GM23248 (cell line): ENCODE measurements at regions not wholly inside any gene's neighbourhood (a gene's known extent, or its start where the extent isn't known, plus 50 kb on each side); places are given as distances from the start of the nearest gene placed in this dataset.

Source experiments
- DNase-seq: peaks from one replicate; pipeline ENCODE4 v3.0.0-alpha.2; 2015
- H2AFZ ChIP-seq: fragments of 200-600 bp; sonication (generic); 2 replicates; pipeline ENCODE4 v1.6.1; 2016; ENCODE audit warnings: antibody characterized with exemption
- H3F3A ChIP-seq: fragments of 200-600 bp; sonication (generic); 2 replicates; pipeline ENCODE4 v1.6.1; 2016; ENCODE audit warnings: mild to moderate bottlenecking, antibody characterized with exemption, mixed run types; ENCODE audit not compliant: insufficient read depth
- H3K27ac ChIP-seq: fragments of 200-600 bp; sonication (generic); 2 replicates; pipeline ENCODE4 v1.5.1; 2016; ENCODE audit warnings: mild to moderate bottlenecking
- H3K27me3 ChIP-seq: fragments of 200-600 bp; sonication (generic); replicated peaks from 2 replicates; pipeline ENCODE4 v1.6.1; 2016; ENCODE audit warnings: mild to moderate bottlenecking; ENCODE audit not compliant: insufficient read depth
- H3K36me3 ChIP-seq: fragments of 200-600 bp; sonication (generic); 2 replicates; pipeline ENCODE4 v1.6.1; 2016; ENCODE audit warnings: low read depth, mild to moderate bottlenecking
- H3K4me1 ChIP-seq: fragments of 200-600 bp; sonication (generic); 2 replicates; pipeline ENCODE4 v1.6.1; 2016; ENCODE audit warnings: mild to moderate bottlenecking; ENCODE audit not compliant: insufficient read depth
- H3K4me2 ChIP-seq: fragments of 200-600 bp; sonication (generic); one replicate; pipeline ENCODE4 v1.6.1; 2016; ENCODE audit warnings: mild to moderate bottlenecking; ENCODE audit not compliant: unreplicated experiment
- H3K4me3 ChIP-seq: fragments of 200-600 bp; sonication (generic); 2 replicates; pipeline ENCODE4 v1.5.1; 2016; ENCODE audit warnings: mild to moderate bottlenecking
- H3K79me2 ChIP-seq: fragments of 200-600 bp; sonication (generic); 2 replicates; pipeline ENCODE4 v1.6.1; 2016; ENCODE audit warnings: mild to moderate bottlenecking; ENCODE audit not compliant: insufficient read depth
- H3K9ac ChIP-seq: fragments of 200-600 bp; sonication (generic); 2 replicates; pipeline ENCODE4 v1.6.1; 2016; ENCODE audit warnings: mild to moderate bottlenecking
- H3K9me2 ChIP-seq: fragments of 200-600 bp; sonication (generic); 2 replicates; pipeline ENCODE4 v1.6.1; 2016; ENCODE audit warnings: mixed run types, mild to moderate bottlenecking, moderate library complexity; ENCODE audit not compliant: insufficient read depth
- H3K9me3 ChIP-seq: fragments of 200-600 bp; sonication (generic); one replicate; pipeline ENCODE4 v1.6.1; 2017; ENCODE audit warnings: low read depth
- H4K20me1 ChIP-seq: fragments of 200-600 bp; sonication (generic); 2 replicates; pipeline ENCODE4 v1.6.0; 2016; ENCODE audit not compliant: insufficient read depth
- EZH2 ChIP-seq: fragments of 200-600 bp; sonication (generic); IDR thresholded peaks from 2 replicates; pipeline ENCODE4 v1.6.1; 2018; ENCODE audit warnings: antibody characterized with exemption, mild to moderate bottlenecking; ENCODE audit not compliant: insufficient read depth, poor library complexity, severe bottlenecking
- EZH2phosphoT487 ChIP-seq: fragments of 200-600 bp; sonication (generic); IDR thresholded peaks from 2 replicates; pipeline ENCODE4 v1.6.1; 2018; ENCODE audit warnings: antibody characterized with exemption, moderate library complexity, mild to moderate bottlenecking, low read depth; ENCODE audit not compliant: insufficient read depth
- WGBS, 2 experiments: methylation state at CpG; one replicate each; pipeline ENCODE4 v1.1.6; 2015 to 2017; ENCODE audit warnings: low lambda C conversion rate in 2 of 2, low coverage in 1 of 2; ENCODE audit errors: missing lambda C conversion rate in 2 of 2; 5-methylcytosine and 5-hydroxymethylcytosine counted together
- in situ Hi-C: fragments of 300-500 bp; cut with MboI; formaldehyde crosslinking; loops from 2 replicates; pipeline ENCODE4 v1.15.0; 2020

DNA sequence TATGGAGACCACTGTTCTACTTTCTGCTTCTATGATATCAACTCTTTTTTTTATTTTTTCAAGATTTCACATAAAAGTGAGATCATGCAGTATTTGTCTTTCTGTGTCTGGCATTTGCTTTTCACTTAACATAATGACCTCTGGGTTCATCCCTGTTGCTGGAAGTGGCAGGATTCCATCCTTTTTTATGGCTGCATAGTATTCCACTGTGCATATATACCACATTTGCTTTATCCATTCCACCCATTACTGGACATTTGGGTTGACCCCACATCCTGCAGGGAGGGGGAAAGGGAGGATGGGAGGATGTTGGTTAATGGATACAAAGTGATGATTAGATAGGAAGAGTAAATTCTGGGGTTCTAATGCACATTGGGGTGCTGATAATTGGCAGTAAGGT is 80.3 kb upstream of the NPTX2 start:
- Histone ChIP-seq H3K36me3 (no peaks in the 10 kb centered on the region), H3K27me3 (no peaks in the 10 kb centered on the region), H2AFZ (no peak overlapping the region), H3K9ac (no peak overlapping the region), H3K4me3 (no peak overlapping the region), H3K4me1 (no peaks in the 10 kb centered on the region), H3F3A (no peaks in the 10 kb centered on the region), H3K4me2 (no peak overlapping the region), H3K9me2 (no peaks in the 10 kb centered on the region), H3K9me3 (no peaks in the 10 kb centered on the region), H3K27ac (no peak overlapping the region), H3K79me2 (no peaks in the 10 kb centered on the region), H4K20me1 (no peaks in the 10 kb centered on the region)
- TF ChIP-seq EZH2phosphoT487 (no peak), EZH2 (no peak)
- in situ Hi-C loops, result no loop called here
- no peak for DNase-seq

DNA sequence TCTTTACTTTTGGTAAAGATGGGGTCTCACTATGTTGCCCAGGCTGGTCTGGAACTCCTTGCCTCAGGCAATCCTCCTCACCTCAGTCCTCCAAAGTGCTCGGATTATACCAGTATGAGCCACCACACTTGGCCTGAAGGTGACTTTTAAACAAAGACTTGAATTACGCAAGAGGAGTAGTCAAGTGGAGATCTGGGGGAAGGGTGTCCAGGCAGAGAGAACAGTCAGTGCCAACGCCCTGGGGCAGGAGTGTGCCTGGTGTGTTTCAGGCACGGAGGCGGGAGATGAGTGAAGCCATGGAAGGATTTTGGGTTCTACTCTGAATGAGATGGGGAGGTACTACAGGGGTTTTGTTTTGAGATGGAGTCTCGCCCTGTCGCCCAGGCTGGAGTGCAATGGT is 82.6 kb upstream of the NPTX2 start:
- H3K36me3 ChIP-seq, result no peaks in the 10 kb centered on the region
- 39 to 45% methylated on average over 7 of the region's 7 CpGs for WGBS, 2 experiments
- no peak overlapping the region for H3K9ac ChIP-seq
- TF ChIP-seq EZH2 (no peak), EZH2phosphoT487 (no peak)
- no peaks in the 10 kb centered on the region for H3K27me3 ChIP-seq
- H3K4me1 ChIP-seq, result no peaks in the 10 kb centered on the region
- no peaks in the 10 kb centered on the region for H4K20me1 ChIP-seq
- H3K4me3 ChIP-seq, result no peak overlapping the region
- no peak overlapping the region for H3K4me2 ChIP-seq
- H3F3A ChIP-seq, result no peaks in the 10 kb centered on the region
- DNase-seq, result no peak
- H3K9me3 ChIP-seq, result no peaks in the 10 kb centered on the region
- no peaks in the 10 kb centered on the region for H3K9me2 ChIP-seq
- H2AFZ ChIP-seq, result no peak overlapping the region
- in situ Hi-C loops, result no loop called here
- H3K79me2 ChIP-seq, result no peaks in the 10 kb centered on the region
- no peak overlapping the region for H3K27ac ChIP-seq

DNA sequence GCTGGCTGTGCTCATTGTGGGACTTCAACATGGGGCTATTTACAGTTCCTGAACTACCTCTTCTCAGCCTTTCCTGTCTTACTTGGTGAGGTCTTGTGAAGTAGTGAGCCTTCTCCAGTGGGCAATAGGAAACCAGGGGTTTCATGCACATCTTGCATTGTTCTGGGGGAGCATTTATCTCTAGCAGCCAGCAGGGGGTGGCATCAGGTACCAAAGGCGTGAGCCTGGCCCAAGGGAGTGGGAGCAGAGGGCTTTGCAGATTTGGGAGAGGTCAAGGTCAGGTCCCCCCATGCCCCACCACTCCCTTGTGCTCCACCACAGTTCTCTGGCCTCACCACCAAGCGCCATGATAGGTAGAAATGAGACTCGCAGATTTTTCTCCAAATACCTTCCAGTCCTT is 85.4 kb upstream of the NPTX2 start:
- no peak overlapping the region for H3K4me2 ChIP-seq
- in situ Hi-C loops, result no loop called here
- H3K27ac ChIP-seq, result no peak overlapping the region
- H3K36me3 ChIP-seq, result no peaks in the 10 kb centered on the region
- DNase-seq, result no peak
- no peaks in the 10 kb centered on the region for H3K4me1 ChIP-seq
- H4K20me1 ChIP-seq, result no peaks in the 10 kb centered on the region
- no peak overlapping the region for H2AFZ ChIP-seq
- no peaks in the 10 kb centered on the region for H3F3A ChIP-seq
- no peaks in the 10 kb centered on the region for H3K9me2 ChIP-seq
- H3K4me3 ChIP-seq, result no peak overlapping the region
- H3K79me2 ChIP-seq, result no peaks in the 10 kb centered on the region
- H3K9ac ChIP-seq, result no peak overlapping the region
- H3K27me3 ChIP-seq, result no peaks in the 10 kb centered on the region
- no peaks in the 10 kb centered on the region for H3K9me3 ChIP-seq
- no peak for TF ChIP-seq EZH2phosphoT487
- TF ChIP-seq EZH2, result no peak
- WGBS, 2 experiments, result 28 to 34% methylated on average over 3 of the region's 3 CpGs

DNA sequence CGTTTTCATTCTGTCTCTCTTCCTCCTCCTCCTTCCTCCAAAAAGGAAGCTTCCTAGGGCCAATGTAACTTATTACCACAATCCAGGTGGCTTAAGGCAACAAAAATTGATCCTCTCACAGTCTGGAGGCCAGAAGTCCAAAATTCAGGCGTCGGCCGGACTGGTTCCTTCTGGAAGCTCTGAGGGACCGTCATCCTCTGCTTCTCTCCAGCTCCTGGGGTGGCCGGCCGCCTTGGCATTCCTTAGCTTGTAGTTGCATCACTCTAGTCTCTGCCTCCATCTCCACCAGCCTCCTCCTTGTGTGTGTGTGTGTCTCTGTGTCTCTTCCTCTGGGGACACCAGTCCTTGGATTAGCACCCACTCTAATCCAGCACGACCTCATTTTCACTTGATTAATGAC is 89.0 kb upstream of the NPTX2 start:
- in situ Hi-C loops, result no loop called here
- H3K9ac ChIP-seq, result no peak overlapping the region
- no peaks in the 10 kb centered on the region for H3K27me3 ChIP-seq
- H3K4me2 ChIP-seq, result no peak overlapping the region
- no peaks in the 10 kb centered on the region for H3K4me1 ChIP-seq
- H3K9me3 ChIP-seq, result no peaks in the 10 kb centered on the region
- H3K9me2 ChIP-seq, result no peaks in the 10 kb centered on the region
- no peak overlapping the region for H3K4me3 ChIP-seq
- no peaks in the 10 kb centered on the region for H3F3A ChIP-seq
- no peak overlapping the region for H2AFZ ChIP-seq
- no peaks in the 10 kb centered on the region for H3K79me2 ChIP-seq
- no peak for DNase-seq
- no peaks in the 10 kb centered on the region for H4K20me1 ChIP-seq
- H3K36me3 ChIP-seq, result no peaks in the 10 kb centered on the region
- no peak overlapping the region for H3K27ac ChIP-seq
- TF ChIP-seq EZH2phosphoT487 (no peak), EZH2 (no peak)
- 41 to 43% methylated on average over 8 of the region's 8 CpGs for WGBS, 2 experiments

DNA sequence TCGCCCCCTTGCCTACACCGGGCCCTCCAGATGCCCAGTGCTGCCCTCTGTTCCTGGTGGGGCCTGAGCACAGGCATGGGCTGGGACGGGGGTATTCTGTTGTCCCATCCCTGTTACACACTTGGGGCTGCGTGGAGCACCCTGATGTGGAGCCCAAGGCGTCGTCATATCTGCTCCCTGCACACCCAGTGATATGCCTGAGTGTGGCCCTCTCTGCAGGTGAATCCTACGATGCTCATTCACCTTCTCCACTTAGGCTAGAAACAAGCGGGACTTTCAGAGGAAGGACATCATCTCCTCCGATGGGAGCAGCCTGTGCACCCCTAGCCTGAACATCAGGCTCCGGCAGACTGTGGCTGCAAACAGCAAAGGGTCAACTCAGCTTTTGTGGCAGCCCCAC is 91.0 kb upstream of the NPTX2 start:
- no peak overlapping the region for H3K4me3 ChIP-seq
- H3K79me2 ChIP-seq, result no peaks in the 10 kb centered on the region
- no peaks in the 10 kb centered on the region for H3F3A ChIP-seq
- in situ Hi-C loops, result no loop called here
- no peak overlapping the region for H3K27ac ChIP-seq
- no peak for TF ChIP-seq EZH2phosphoT487
- no peak for TF ChIP-seq EZH2
- no peaks in the 10 kb centered on the region for H3K36me3 ChIP-seq
- no peak overlapping the region for H3K9ac ChIP-seq
- no peak for DNase-seq
- no peaks in the 10 kb centered on the region for H3K27me3 ChIP-seq
- WGBS, 2 experiments, result 28 to 33% methylated on average over 10 of the region's 10 CpGs
- no peak overlapping the region for H2AFZ ChIP-seq
- no peak overlapping the region for H3K4me2 ChIP-seq
- no peaks in the 10 kb centered on the region for H3K4me1 ChIP-seq
- H4K20me1 ChIP-seq, result no peaks in the 10 kb centered on the region
- H3K9me2 ChIP-seq, result no peaks in the 10 kb centered on the region
- no peaks in the 10 kb centered on the region for H3K9me3 ChIP-seq
